Esophagus squamous epithelium (tissue), 4 donors: ENCODE measurements at regions not wholly inside any gene's neighbourhood (a gene's known extent, or its start where the extent isn't known, plus 50 kb on each side); places are given as distances from the start of the nearest gene placed in this dataset.

Experiments
- CTCF ChIP-seq, 6 experiments: fragments of 450-650 bp in 4 of 6; fragments of 200-600 bp in 2 of 6; sonication (generic) in 2 of 6; IDR thresholded peaks; one replicate each; pipeline ENCODE4 v1.5.1; 2016 to 2019; ENCODE audit warnings: antibody characterized with exemption in 6 of 6, mild to moderate bottlenecking in 4 of 6, moderate library complexity in 4 of 6
- POLR2A ChIP-seq, 4 donors: fragments of 450-650 bp; IDR thresholded peaks; one replicate each; pipeline ENCODE4 v1.6.1; 2017; ENCODE audit warnings: antibody characterized with exemption in 4 of 4, mild to moderate bottlenecking in 4 of 4, moderate library complexity in 3 of 4

- TF ChIP-seq POLR2A (IDR thresholded peaks at IDR 0.05) (no peak), CTCF (IDR thresholded peaks at IDR 0.05) (no peak)
These were observed 864.1 kb downstream of the PCDH17 start for GRCh38 chr13:58495668-58496067.
